ENCODE measurements at regions not wholly inside any gene's neighbourhood (a gene's known extent, or its start where the extent isn't known, plus 50 kb on each side); places are given as distances from the start of the nearest gene placed in this dataset.

- Histone ChIP-seq H3K27ac (ENCODE audit: insufficient read depth, low read depth, low read length) (no peak overlapping the region), H3K4me1 (ENCODE audit: control insufficient read depth, extremely low read depth, insufficient read depth, low read length) (peaks cover 11% of the 10 kb centered on the region), H3K9me3 (replicated peaks; ENCODE audit: control insufficient read depth, insufficient read depth, low read length) (no peaks in the 10 kb centered on the region), H4K20me1 (replicated peaks; ENCODE audit: control insufficient read depth, extremely low read depth, insufficient read depth, low read length) (no peaks in the 10 kb centered on the region), H3K79me2 (ENCODE audit: control insufficient read depth, insufficient read depth, low read length) (no peaks in the 10 kb centered on the region), H3K9me1 (replicated peaks; ENCODE audit: control insufficient read depth, extremely low read depth, insufficient read depth, low read length) (no peaks in the 10 kb centered on the region), H3K9ac (replicated peaks; ENCODE audit: extremely low read depth, insufficient read depth, low read length) (no peak overlapping the region), H3K4me2 (ENCODE audit: insufficient read depth, low read length) (no peak overlapping the region), H3K36me3 (ENCODE audit: control insufficient read depth in 2 of 2, extremely low read depth in 1 of 2, insufficient read depth in 2 of 2, low read length in 2 of 2) (no peaks in the 10 kb centered on the region), H2AFZ (ENCODE audit: low read depth, low read length) (no peak overlapping the region), H3K27me3 (ENCODE audit: control insufficient read depth in 2 of 2, insufficient read depth in 2 of 2, low read length in 2 of 2) (no peaks in the 10 kb centered on the region), H3K4me3 (replicated peaks in 1 of 3; ENCODE audit: insufficient read depth in 1 of 3, low read depth in 1 of 3, low read length in 3 of 3) (no peak overlapping the region)
- dilution Hi-C loops (cut with MboI; ENCODE audit: extremely low pct_ligation_motif_present, low sequenced_read_pairs) = no loop called here
- peak; percentile 36 for DNase-seq (ENCODE audit: low read depth, low spot score)
- POLR2A ChIA-PET = no interaction called here
- intact Hi-C loops (cut with micrococcal nuclease) = no loop called here
- CTCF ChIA-PET = interaction anchor here (1.3 to 1.9 kb wide), 5 partner anchors 11 to 1179 kb away, joined by 3 to 7 read pairs (median 5); no protein-coding TSS in a partner anchor
- no TSS peak for BruUV-seq (replicated peaks)
- TF ChIP-seq JUN (IDR thresholded peaks at IDR 0.05; ENCODE audit: borderline replicate concordance, insufficient read depth, insufficient read length, low read depth) (peak; percentile 3), EZH2 (IDR thresholded peaks at IDR 0.05; ENCODE audit: borderline replicate concordance, low read depth, low read length, severe bottlenecking) (no peak)
- FAIRE-seq = no peak
Measured at GRCh38 chr21:35924714-35925301, 135.5 kb downstream of the SETD4 start.

DNA sequence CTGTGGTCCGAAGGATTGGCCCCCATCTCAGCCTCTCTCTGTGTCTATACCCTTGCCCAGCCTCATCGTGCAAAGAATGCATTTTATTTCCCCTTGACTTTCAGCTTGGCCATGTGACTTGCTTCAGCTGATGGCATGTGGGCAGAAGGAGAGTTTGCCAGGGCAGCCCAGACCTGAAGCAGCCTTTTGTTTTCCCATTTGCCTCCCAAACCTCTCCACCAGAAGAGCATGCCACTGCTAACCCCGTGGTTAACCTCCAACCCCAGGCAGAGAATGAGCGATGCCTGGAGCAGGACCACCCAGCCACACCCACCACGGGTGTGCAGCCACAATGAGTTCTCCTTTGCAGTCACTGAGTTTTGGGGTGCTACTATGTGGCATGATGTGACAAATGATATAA lies 136.4 kb downstream of the SETD4 start:
- intact Hi-C loops (cut with micrococcal nuclease) = no loop called here
- no peak overlapping the region for H2AFZ ChIP-seq (ENCODE audit: low read depth, low read length)
- ChIA-PET POLR2A (no interaction called here), CTCF (no interaction called here)
- H3K9me3 ChIP-seq (replicated peaks; ENCODE audit: control insufficient read depth, insufficient read depth, low read length) = no peaks in the 10 kb centered on the region
- no peak overlapping the region for H3K27ac ChIP-seq (ENCODE audit: insufficient read depth, low read depth, low read length)
- no peaks in the 10 kb centered on the region for H3K27me3 ChIP-seq (ENCODE audit: control insufficient read depth in 2 of 2, insufficient read depth in 2 of 2, low read length in 2 of 2)
- DNase-seq (ENCODE audit: low read depth, low spot score) = no peak
- no peak for FAIRE-seq
- BruUV-seq (replicated peaks) = no TSS peak
- no peaks in the 10 kb centered on the region for H3K79me2 ChIP-seq (ENCODE audit: control insufficient read depth, insufficient read depth, low read length)
- H3K4me2 ChIP-seq (ENCODE audit: insufficient read depth, low read length) = no peak overlapping the region
- dilution Hi-C loops (cut with MboI; ENCODE audit: extremely low pct_ligation_motif_present, low sequenced_read_pairs) = no loop called here
- H4K20me1 ChIP-seq (replicated peaks; ENCODE audit: control insufficient read depth, extremely low read depth, insufficient read depth, low read length) = no peaks in the 10 kb centered on the region
- no peaks in the 10 kb centered on the region for H3K9me1 ChIP-seq (replicated peaks; ENCODE audit: control insufficient read depth, extremely low read depth, insufficient read depth, low read length)
- no peak overlapping the region for H3K9ac ChIP-seq (replicated peaks; ENCODE audit: extremely low read depth, insufficient read depth, low read length)
- H3K4me3 ChIP-seq (replicated peaks in 1 of 3; ENCODE audit: insufficient read depth in 1 of 3, low read depth in 1 of 3, low read length in 3 of 3) = no peak overlapping the region
- peaks cover 11% of the 10 kb centered on the region for H3K4me1 ChIP-seq (ENCODE audit: control insufficient read depth, extremely low read depth, insufficient read depth, low read length)
- TF ChIP-seq GATA2 (IDR thresholded peaks at IDR 0.05; ENCODE audit: insufficient read depth, insufficient read length, low read depth, low read length) = no peak
- no peak for TF ChIP-seq POLR2A (IDR thresholded peaks at IDR 0.05; ENCODE audit: low read depth, low read length)
- TF ChIP-seq MAX (IDR thresholded peaks at IDR 0.05; ENCODE audit: insufficient read depth, insufficient read length) = no peak
- TF ChIP-seq, protein P1, sequence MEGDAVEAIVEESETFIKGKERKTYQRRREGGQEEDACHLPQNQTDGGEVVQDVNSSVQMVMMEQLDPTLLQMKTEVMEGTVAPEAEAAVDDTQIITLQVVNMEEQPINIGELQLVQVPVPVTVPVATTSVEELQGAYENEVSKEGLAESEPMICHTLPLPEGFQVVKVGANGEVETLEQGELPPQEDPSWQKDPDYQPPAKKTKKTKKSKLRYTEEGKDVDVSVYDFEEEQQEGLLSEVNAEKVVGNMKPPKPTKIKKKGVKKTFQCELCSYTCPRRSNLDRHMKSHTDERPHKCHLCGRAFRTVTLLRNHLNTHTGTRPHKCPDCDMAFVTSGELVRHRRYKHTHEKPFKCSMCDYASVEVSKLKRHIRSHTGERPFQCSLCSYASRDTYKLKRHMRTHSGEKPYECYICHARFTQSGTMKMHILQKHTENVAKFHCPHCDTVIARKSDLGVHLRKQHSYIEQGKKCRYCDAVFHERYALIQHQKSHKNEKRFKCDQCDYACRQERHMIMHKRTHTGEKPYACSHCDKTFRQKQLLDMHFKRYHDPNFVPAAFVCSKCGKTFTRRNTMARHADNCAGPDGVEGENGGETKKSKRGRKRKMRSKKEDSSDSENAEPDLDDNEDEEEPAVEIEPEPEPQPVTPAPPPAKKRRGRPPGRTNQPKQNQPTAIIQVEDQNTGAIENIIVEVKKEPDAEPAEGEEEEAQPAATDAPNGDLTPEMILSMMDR (IDR thresholded peaks at IDR 0.05; ENCODE audit: extremely low read depth in 1 of 2, insufficient read depth in 1 of 2, low read depth in 1 of 2, low read length in 2 of 2) = no peak
- TF ChIP-seq FOS (IDR thresholded peaks at IDR 0.05; ENCODE audit: borderline replicate concordance, insufficient read depth, low read length) = no peak
- TF ChIP-seq MYC (IDR thresholded peaks at IDR 0.05; ENCODE audit: low read depth, low read length) = no peak
- TF ChIP-seq POLR2AphosphoS5 (IDR thresholded peaks at IDR 0.05; ENCODE audit: insufficient read depth, low read depth, low read length) = no peak
- no peak for TF ChIP-seq JUN (IDR thresholded peaks at IDR 0.05; ENCODE audit: borderline replicate concordance, insufficient read depth, insufficient read length, low read depth)
- TF ChIP-seq EZH2 (IDR thresholded peaks at IDR 0.05; ENCODE audit: borderline replicate concordance, low read depth, low read length, severe bottlenecking) = no peak
- H3K36me3 ChIP-seq (ENCODE audit: control insufficient read depth in 2 of 2, extremely low read depth in 1 of 2, insufficient read depth in 2 of 2, low read length in 2 of 2) = no peaks in the 10 kb centered on the region

Data from endothelial cell of umbilical vein (primary cell).